ENCODE measurements at regions not wholly inside any gene's neighbourhood (a gene's known extent, or its start where the extent isn't known, plus 50 kb on each side); places are given as distances from the start of the nearest gene placed in this dataset.

DNA sequence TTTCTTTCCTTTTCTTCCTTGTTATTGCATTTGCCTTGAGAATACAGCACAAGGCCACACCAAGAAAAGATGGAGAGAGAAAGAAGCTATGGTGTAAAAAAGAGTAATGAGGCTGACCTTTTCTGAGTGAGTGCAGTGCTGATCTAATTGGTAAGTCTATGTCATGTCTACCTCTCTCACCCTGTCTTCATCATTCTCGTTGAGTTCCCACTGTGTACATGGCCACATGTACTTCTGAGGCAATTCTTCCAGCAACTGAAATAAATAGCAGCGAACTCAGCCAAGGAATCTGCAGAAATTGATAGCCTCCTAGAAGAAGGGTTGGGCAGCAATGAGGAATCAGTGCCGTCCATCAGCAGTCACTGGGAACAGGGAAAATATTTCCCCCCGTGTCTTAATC lies 367.2 kb upstream of the SPTLC3 start:
- no peak for FAIRE-seq
- no peak overlapping the region for H3K4me3 ChIP-seq (replicated peaks in 1 of 3; ENCODE audit: insufficient read depth in 1 of 3, low read depth in 1 of 3, low read length in 3 of 3)
- CTCF ChIA-PET: no interaction called here

More for the DNA sequence above, 367.2 kb upstream of the SPTLC3 start:
- no TSS peak for BruUV-seq (replicated peaks)
- H3K9me3 ChIP-seq (replicated peaks; ENCODE audit: control insufficient read depth, insufficient read depth, low read length): peaks cover 2% of the 10 kb centered on the region
- no peak overlapping the region for H3K9ac ChIP-seq (replicated peaks; ENCODE audit: extremely low read depth, insufficient read depth, low read length)
- H3K4me1 ChIP-seq (ENCODE audit: control insufficient read depth, extremely low read depth, insufficient read depth, low read length): no peaks in the 10 kb centered on the region
- POLR2A ChIA-PET: no interaction called here
- dilution Hi-C loops (cut with MboI; ENCODE audit: extremely low pct_ligation_motif_present, low sequenced_read_pairs) (no loop called here), intact Hi-C loops (cut with micrococcal nuclease) (no loop called here)
- no peak overlapping the region for H3K27ac ChIP-seq (ENCODE audit: insufficient read depth, low read depth, low read length)
- no peak overlapping the region for H3K4me2 ChIP-seq (ENCODE audit: insufficient read depth, low read length)
- no peak overlapping the region for H2AFZ ChIP-seq (ENCODE audit: low read depth, low read length)
- H3K79me2 ChIP-seq (ENCODE audit: control insufficient read depth, insufficient read depth, low read length): no peaks in the 10 kb centered on the region
- no peaks in the 10 kb centered on the region for H3K36me3 ChIP-seq (ENCODE audit: control insufficient read depth in 2 of 2, extremely low read depth in 1 of 2, insufficient read depth in 2 of 2, low read length in 2 of 2)
- H3K27me3 ChIP-seq (ENCODE audit: control insufficient read depth in 2 of 2, insufficient read depth in 2 of 2, low read length in 2 of 2): no peaks in the 10 kb centered on the region
- H3K9me1 ChIP-seq (replicated peaks; ENCODE audit: control insufficient read depth, extremely low read depth, insufficient read depth, low read length): no peaks in the 10 kb centered on the region
- TF ChIP-seq JUN (IDR thresholded peaks at IDR 0.05; ENCODE audit: borderline replicate concordance, insufficient read depth, insufficient read length, low read depth) (no peak), POLR2A (IDR thresholded peaks at IDR 0.05; ENCODE audit: low read depth, low read length) (no peak), MYC (IDR thresholded peaks at IDR 0.05; ENCODE audit: low read depth, low read length) (no peak), FOS (IDR thresholded peaks at IDR 0.05; ENCODE audit: borderline replicate concordance, insufficient read depth, low read length) (no peak), EZH2 (IDR thresholded peaks at IDR 0.05; ENCODE audit: borderline replicate concordance, low read depth, low read length, severe bottlenecking) (no peak), POLR2AphosphoS5 (IDR thresholded peaks at IDR 0.05; ENCODE audit: insufficient read depth, low read depth, low read length) (no peak), GATA2 (IDR thresholded peaks at IDR 0.05; ENCODE audit: insufficient read depth, insufficient read length, low read depth, low read length) (no peak)
- TF ChIP-seq, protein P1, sequence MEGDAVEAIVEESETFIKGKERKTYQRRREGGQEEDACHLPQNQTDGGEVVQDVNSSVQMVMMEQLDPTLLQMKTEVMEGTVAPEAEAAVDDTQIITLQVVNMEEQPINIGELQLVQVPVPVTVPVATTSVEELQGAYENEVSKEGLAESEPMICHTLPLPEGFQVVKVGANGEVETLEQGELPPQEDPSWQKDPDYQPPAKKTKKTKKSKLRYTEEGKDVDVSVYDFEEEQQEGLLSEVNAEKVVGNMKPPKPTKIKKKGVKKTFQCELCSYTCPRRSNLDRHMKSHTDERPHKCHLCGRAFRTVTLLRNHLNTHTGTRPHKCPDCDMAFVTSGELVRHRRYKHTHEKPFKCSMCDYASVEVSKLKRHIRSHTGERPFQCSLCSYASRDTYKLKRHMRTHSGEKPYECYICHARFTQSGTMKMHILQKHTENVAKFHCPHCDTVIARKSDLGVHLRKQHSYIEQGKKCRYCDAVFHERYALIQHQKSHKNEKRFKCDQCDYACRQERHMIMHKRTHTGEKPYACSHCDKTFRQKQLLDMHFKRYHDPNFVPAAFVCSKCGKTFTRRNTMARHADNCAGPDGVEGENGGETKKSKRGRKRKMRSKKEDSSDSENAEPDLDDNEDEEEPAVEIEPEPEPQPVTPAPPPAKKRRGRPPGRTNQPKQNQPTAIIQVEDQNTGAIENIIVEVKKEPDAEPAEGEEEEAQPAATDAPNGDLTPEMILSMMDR (IDR thresholded peaks at IDR 0.05; ENCODE audit: extremely low read depth in 1 of 2, insufficient read depth in 1 of 2, low read depth in 1 of 2, low read length in 2 of 2): no peak
- TF ChIP-seq, protein P2, sequence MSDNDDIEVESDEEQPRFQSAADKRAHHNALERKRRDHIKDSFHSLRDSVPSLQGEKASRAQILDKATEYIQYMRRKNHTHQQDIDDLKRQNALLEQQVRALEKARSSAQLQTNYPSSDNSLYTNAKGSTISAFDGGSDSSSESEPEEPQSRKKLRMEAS (IDR thresholded peaks at IDR 0.05; ENCODE audit: insufficient read depth, insufficient read length): no peak
- H4K20me1 ChIP-seq (replicated peaks; ENCODE audit: control insufficient read depth, extremely low read depth, insufficient read depth, low read length): no peaks in the 10 kb centered on the region
- DNase-seq (ENCODE audit: low read depth, low spot score): no peak
